ENCODE measurements at regions not wholly inside any gene's neighbourhood (a gene's known extent, or its start where the extent isn't known, plus 50 kb on each side); places are given as distances from the start of the nearest gene placed in this dataset.

DNA sequence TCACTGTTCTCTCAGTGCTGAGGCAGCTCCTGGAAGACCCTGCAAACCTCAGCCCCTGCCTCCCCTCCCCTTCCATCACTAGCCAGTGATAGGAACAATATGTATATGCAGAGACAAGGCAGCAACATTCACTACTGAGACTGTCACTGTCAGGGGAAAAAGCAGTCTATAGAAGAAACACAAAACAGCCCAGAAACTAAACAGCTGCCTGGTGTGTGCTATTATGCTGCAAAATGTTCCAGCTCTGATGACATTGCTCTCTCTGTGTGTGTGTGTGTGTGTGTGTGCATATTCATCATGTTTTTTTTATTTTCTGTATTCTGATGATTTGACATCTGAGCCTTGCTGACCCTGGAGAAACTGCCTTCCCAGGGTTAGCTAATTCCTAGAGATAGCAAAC is 147.2 kb downstream of the SPATA18 start:
- CTCF ChIA-PET (ENCODE audit: unreplicated experiment), result no interaction called here
- no TSS peak for BruUV-seq (replicated peaks)
- Histone ChIP-seq H3K4me1 (ENCODE audit: insufficient read depth, low read length, poor library complexity, severe bottlenecking) (no peaks in the 10 kb centered on the region), H3K9me2 (ENCODE audit: insufficient read depth, low read length) (no peaks in the 10 kb centered on the region), H3K4me2 (ENCODE audit: low read length) (no peak overlapping the region), H3K9me3 (ENCODE audit: low read length) (no peaks in the 10 kb centered on the region), H3K27ac (ENCODE audit: low read depth, low read length, poor library complexity, severe bottlenecking) (no peak overlapping the region), H4K20me1 (ENCODE audit: insufficient read depth, low read length) (no peaks in the 10 kb centered on the region), H3K36me3 (ENCODE audit: insufficient read depth, low read length) (no peaks in the 10 kb centered on the region), H2AFZ (ENCODE audit: low read length) (no peak overlapping the region), H3K4me3 (ENCODE audit: low read depth, low read length, poor library complexity, severe bottlenecking) (no peak overlapping the region), H3K79me2 (ENCODE audit: insufficient read depth, low read depth, low read length) (no peaks in the 10 kb centered on the region)
- no peak for DNase-seq (ENCODE audit: low spot score)
- intact Hi-C loops (cut with micrococcal nuclease; ENCODE audit: unreplicated experiment), result no loop called here
- TF ChIP-seq, protein P1, sequence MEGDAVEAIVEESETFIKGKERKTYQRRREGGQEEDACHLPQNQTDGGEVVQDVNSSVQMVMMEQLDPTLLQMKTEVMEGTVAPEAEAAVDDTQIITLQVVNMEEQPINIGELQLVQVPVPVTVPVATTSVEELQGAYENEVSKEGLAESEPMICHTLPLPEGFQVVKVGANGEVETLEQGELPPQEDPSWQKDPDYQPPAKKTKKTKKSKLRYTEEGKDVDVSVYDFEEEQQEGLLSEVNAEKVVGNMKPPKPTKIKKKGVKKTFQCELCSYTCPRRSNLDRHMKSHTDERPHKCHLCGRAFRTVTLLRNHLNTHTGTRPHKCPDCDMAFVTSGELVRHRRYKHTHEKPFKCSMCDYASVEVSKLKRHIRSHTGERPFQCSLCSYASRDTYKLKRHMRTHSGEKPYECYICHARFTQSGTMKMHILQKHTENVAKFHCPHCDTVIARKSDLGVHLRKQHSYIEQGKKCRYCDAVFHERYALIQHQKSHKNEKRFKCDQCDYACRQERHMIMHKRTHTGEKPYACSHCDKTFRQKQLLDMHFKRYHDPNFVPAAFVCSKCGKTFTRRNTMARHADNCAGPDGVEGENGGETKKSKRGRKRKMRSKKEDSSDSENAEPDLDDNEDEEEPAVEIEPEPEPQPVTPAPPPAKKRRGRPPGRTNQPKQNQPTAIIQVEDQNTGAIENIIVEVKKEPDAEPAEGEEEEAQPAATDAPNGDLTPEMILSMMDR (conservative IDR thresholded peaks at IDR 0.05; ENCODE audit: low read length), result no peak
- no peak for TF ChIP-seq EZH2phosphoT487 (IDR thresholded peaks at IDR 0.05; ENCODE audit: borderline replicate concordance, low read depth, low read length)
- POLR2A ChIA-PET, result interaction anchor here (0.7 kb wide), 2 partner anchors 49 to 345 kb away, joined by 3 to 4 read pairs; no protein-coding TSS in a partner anchor

DNA sequence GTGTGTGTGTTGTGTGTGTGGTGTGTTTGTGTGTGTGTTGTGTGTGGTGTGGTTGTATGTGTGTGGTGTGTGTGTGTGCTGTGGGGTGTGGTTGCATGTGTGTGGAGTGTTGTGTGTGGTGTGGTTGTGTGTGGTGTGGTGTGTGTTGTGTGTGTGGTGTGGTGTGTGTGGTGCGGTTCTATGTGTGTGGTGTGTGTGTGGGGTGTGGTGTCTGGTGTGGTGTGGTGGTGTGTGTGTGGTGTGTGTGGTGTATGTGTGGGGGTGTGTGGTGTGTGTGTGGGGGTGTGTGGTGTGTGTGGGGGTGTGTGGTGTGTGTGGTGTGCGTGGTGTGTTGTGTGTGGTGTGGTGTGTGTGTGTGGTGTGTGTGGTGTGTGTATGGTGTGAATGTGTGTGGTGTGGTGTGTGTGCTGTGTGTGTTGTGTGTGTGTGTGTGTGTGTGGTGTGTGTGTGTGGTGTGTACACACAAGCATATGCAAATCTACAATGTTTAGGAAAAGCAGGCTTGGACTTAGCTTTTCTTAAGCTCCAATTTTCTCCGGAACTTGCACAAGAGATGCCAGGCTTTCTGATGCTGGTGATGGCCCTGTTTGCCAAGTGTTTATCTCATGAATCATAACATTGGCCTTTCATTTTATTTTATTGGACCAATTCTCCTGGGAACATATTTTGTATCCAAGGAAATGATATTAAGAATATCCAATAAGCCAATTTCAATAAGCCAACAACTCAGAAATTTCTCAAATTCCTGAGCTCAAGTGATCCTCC is 148.7 kb downstream of the SPATA18 start:
- Histone ChIP-seq H4K20me1 (ENCODE audit: insufficient read depth, low read length) (no peaks in the 10 kb centered on the region), H3K4me1 (ENCODE audit: insufficient read depth, low read length, poor library complexity, severe bottlenecking) (no peaks in the 10 kb centered on the region), H3K27ac (ENCODE audit: low read depth, low read length, poor library complexity, severe bottlenecking) (no peak overlapping the region), H3K36me3 (ENCODE audit: insufficient read depth, low read length) (no peaks in the 10 kb centered on the region), H3K4me2 (ENCODE audit: low read length) (no peak overlapping the region), H3K9me3 (ENCODE audit: low read length) (no peaks in the 10 kb centered on the region), H3K9me2 (ENCODE audit: insufficient read depth, low read length) (no peaks in the 10 kb centered on the region), H3K79me2 (ENCODE audit: insufficient read depth, low read depth, low read length) (no peaks in the 10 kb centered on the region), H3K4me3 (ENCODE audit: low read depth, low read length, poor library complexity, severe bottlenecking) (no peak overlapping the region), H2AFZ (ENCODE audit: low read length) (no peak overlapping the region)
- no peak for TF ChIP-seq EZH2phosphoT487 (IDR thresholded peaks at IDR 0.05; ENCODE audit: borderline replicate concordance, low read depth, low read length)
- TF ChIP-seq, protein P1 (conservative IDR thresholded peaks at IDR 0.05; ENCODE audit: low read length), result no peak
- ChIA-PET CTCF (ENCODE audit: unreplicated experiment) (no interaction called here), POLR2A (interaction anchor here (1.1 kb wide), 1 partner anchor 10 kb away, joined by 4 read pairs; no protein-coding TSS in a partner anchor)
- BruUV-seq (replicated peaks), result no TSS peak
- no peak for DNase-seq (ENCODE audit: low spot score)
- intact Hi-C loops (cut with micrococcal nuclease; ENCODE audit: unreplicated experiment), result no loop called here

GRCh38 chr4:52200339-52200725 is 149.2 kb downstream of the SPATA18 start:
- CTCF ChIA-PET (ENCODE audit: unreplicated experiment), result no interaction called here

More at GRCh38 chr4:52200339-52200725, 149.2 kb downstream of the SPATA18 start:
- no peaks in the 10 kb centered on the region for H3K79me2 ChIP-seq (ENCODE audit: insufficient read depth, low read depth, low read length)
- no peak overlapping the region for H3K4me3 ChIP-seq (ENCODE audit: low read depth, low read length, poor library complexity, severe bottlenecking)
- H3K36me3 ChIP-seq (ENCODE audit: insufficient read depth, low read length), result no peaks in the 10 kb centered on the region
- TF ChIP-seq EZH2phosphoT487 (IDR thresholded peaks at IDR 0.05; ENCODE audit: borderline replicate concordance, low read depth, low read length), result no peak
- H3K27ac ChIP-seq (ENCODE audit: low read depth, low read length, poor library complexity, severe bottlenecking), result no peak overlapping the region
- DNase-seq (ENCODE audit: low spot score), result no peak
- no peaks in the 10 kb centered on the region for H4K20me1 ChIP-seq (ENCODE audit: insufficient read depth, low read length)
- H3K4me2 ChIP-seq (ENCODE audit: low read length), result no peak overlapping the region
- no peaks in the 10 kb centered on the region for H3K4me1 ChIP-seq (ENCODE audit: insufficient read depth, low read length, poor library complexity, severe bottlenecking)
- no peaks in the 10 kb centered on the region for H3K9me3 ChIP-seq (ENCODE audit: low read length)
- POLR2A ChIA-PET, result interaction anchor here (1.1 kb wide), 1 partner anchor 9 kb away, joined by 4 read pairs; no protein-coding TSS in a partner anchor
- H2AFZ ChIP-seq (ENCODE audit: low read length), result no peak overlapping the region
- H3K9me2 ChIP-seq (ENCODE audit: insufficient read depth, low read length), result no peaks in the 10 kb centered on the region
- intact Hi-C loops (cut with micrococcal nuclease; ENCODE audit: unreplicated experiment), result no loop called here
- no TSS peak for BruUV-seq (replicated peaks)
